ENCODE measurements at regions not wholly inside any gene's neighbourhood (a gene's known extent, or its start where the extent isn't known, plus 50 kb on each side); places are given as distances from the start of the nearest gene placed in this dataset.

GRCh38 chr20:40798066-40798465 lies 109.0 kb upstream of the MAFB start:
- TF ChIP-seq CTCF (conservative IDR thresholded peaks at IDR 0.05; ENCODE audit: low read depth, low read length) (no peak), EZH2 (IDR thresholded peaks at IDR 0.05; ENCODE audit: low read length, unreplicated experiment) (no peak), EZH2phosphoT487 (IDR thresholded peaks at IDR 0.05; ENCODE audit: borderline replicate concordance, low read length) (no peak)
